H1 (cell line): ENCODE measurements at regions not wholly inside any gene's neighbourhood (a gene's known extent, or its start where the extent isn't known, plus 50 kb on each side); places are given as distances from the start of the nearest gene placed in this dataset.

Experiments used
- CTCF ChIA-PET: fragments of 300-600 bp; sonication (Branson Sonifier 250); formaldehyde crosslinking; loops from one replicate; lab custom pipeline; 2021; ENCODE audit not compliant: partially characterized antibody; lab: Charles Lee
- POLR2A ChIA-PET: fragments of 300-600 bp; sonication (Branson Sonifier 250); formaldehyde crosslinking; loops from one replicate; lab custom pipeline; 2021; ENCODE audit warnings: inconsistent platforms; ENCODE audit not compliant: partially characterized antibody; lab: Charles Lee
- DNase-seq, 2 experiments: peaks; one replicate each; pipeline versions ENCODE4 v3.0.0 to v3.0.0-alpha.2; 2010 to 2022; ENCODE audit warnings: low spot score in 2 of 2, low read depth in 1 of 2, mixed read lengths in 1 of 2
- FAIRE-seq: peaks from 2 replicates; lab custom pipeline; 2011; peaks lifted over from hg19 to GRCh38; lab: Jason Lieb, UNC
- H2AFZ ChIP-seq: 2 replicates; pipeline ENCODE4 v1.8.1; 2012; ENCODE audit warnings: low read length, inconsistent platforms
- H2AK5ac ChIP-seq: 2 replicates; pipeline ENCODE4 v1.6.1; 2013; ENCODE audit warnings: low read depth, low read length
- H2BK120ac ChIP-seq: replicated peaks from 2 replicates; pipeline ENCODE3; 2013; ENCODE audit warnings: low read depth, low read length, inconsistent platforms
- H2BK12ac ChIP-seq: 2 replicates; pipeline ENCODE4 v1.6.1; 2013; ENCODE audit warnings: low read depth, low read length
- H2BK15ac ChIP-seq: 2 replicates; pipeline ENCODE4 v1.6.1; 2013; ENCODE audit warnings: low read length
- H2BK20ac ChIP-seq: 2 replicates; pipeline ENCODE4 v1.6.1; 2013; ENCODE audit warnings: low read length
- H2BK5ac ChIP-seq: 2 replicates; pipeline ENCODE4 v1.6.1; 2013; ENCODE audit warnings: low read depth, low read length
- H3K14ac ChIP-seq: 2 replicates; pipeline ENCODE4 v1.6.1; 2013; ENCODE audit warnings: inconsistent platforms; ENCODE audit not compliant: insufficient read length
- H3K18ac ChIP-seq: 2 replicates; pipeline ENCODE4 v1.6.1; 2013; ENCODE audit warnings: low read length; ENCODE audit errors: extremely low read depth
- H3K23ac ChIP-seq: 2 replicates; pipeline ENCODE4 v1.6.1; 2013; ENCODE audit warnings: inconsistent platforms; ENCODE audit not compliant: insufficient read length
- H3K23me2 ChIP-seq: 2 replicates; pipeline ENCODE4 v1.6.1; 2013; ENCODE audit warnings: low read depth, low read length
- H3K27ac ChIP-seq: 2 replicates; pipeline ENCODE4 v1.6.1; 2011; ENCODE audit warnings: low read depth, low read length, inconsistent platforms
- H3K27me3 ChIP-seq, 4 experiments: replicated peaks in 1 of 4; 1 replicate in 1 of 4; 2 replicates in 3 of 4; pipeline versions ENCODE4 v1.6.1 to v1.8.1; 2011 to 2013; ENCODE audit warnings: low read length in 3 of 4, mild to moderate bottlenecking in 3 of 4, inconsistent platforms in 2 of 4, mixed read lengths in 2 of 4, moderate library complexity in 1 of 4; ENCODE audit not compliant: control insufficient read depth in 3 of 4, insufficient read depth in 3 of 4; ENCODE audit errors: extremely low read depth in 1 of 4
- H3K36me3 ChIP-seq, 4 experiments: 2 replicates each; pipeline versions ENCODE4 v1.6.1 to v1.8.1; 2011 to 2013; ENCODE audit warnings: mild to moderate bottlenecking in 4 of 4, low read length in 3 of 4, moderate library complexity in 2 of 4, control low read depth in 1 of 4, inconsistent platforms in 1 of 4; ENCODE audit not compliant: insufficient read depth in 4 of 4, control insufficient read depth in 2 of 4
- H3K4ac ChIP-seq: replicated peaks from 2 replicates; pipeline ENCODE3; 2013; ENCODE audit warnings: low read length, low read depth, mixed read lengths, inconsistent platforms; ENCODE audit not compliant: insufficient read length
- H3K4me1 ChIP-seq, 4 experiments: replicated peaks in 1 of 4; 1 replicate in 1 of 4; 2 replicates in 3 of 4; pipeline versions ENCODE4 v1.6.1 to v1.8.1; 2011 to 2013; ENCODE audit warnings: low read length in 3 of 4, inconsistent platforms in 2 of 4, mixed read lengths in 1 of 4; ENCODE audit not compliant: insufficient read depth in 4 of 4, control insufficient read depth in 3 of 4
- H3K4me2 ChIP-seq, 2 experiments: 2 replicates each; pipeline versions ENCODE4 v1.6.1 to v1.8.1; 2011 to 2013; ENCODE audit warnings: low read depth in 2 of 2, low read length in 2 of 2, control low read depth in 1 of 2, inconsistent platforms in 1 of 2, mild to moderate bottlenecking in 1 of 2; ENCODE audit not compliant: insufficient read depth in 1 of 2
- H3K4me3 ChIP-seq, 4 experiments: fragments of 200-600, 300-600 bp in 1 of 4; sonication (generic), shearing (Covaris generic), sonication (Bioruptor Twin) in 1 of 4; 2 replicates each; pipeline versions ENCODE4 v1.5.1 to v1.8.1; 2011 to 2016; ENCODE audit warnings: low read length in 4 of 4, low read depth in 3 of 4, control low read depth in 2 of 4, inconsistent platforms in 2 of 4, mild to moderate bottlenecking in 2 of 4, mixed read lengths in 1 of 4, moderate library complexity in 1 of 4; ENCODE audit not compliant: insufficient read depth in 2 of 4; ENCODE audit errors: extremely low read depth in 1 of 4
- H3K56ac ChIP-seq: replicated peaks from 2 replicates; pipeline ENCODE3; 2013; ENCODE audit warnings: low read depth, mild to moderate bottlenecking, mixed read lengths, low read length, inconsistent platforms; ENCODE audit not compliant: insufficient read length
- H3K79me1 ChIP-seq: 2 replicates; pipeline ENCODE4 v1.6.1; 2013; ENCODE audit warnings: low read depth, low read length, control low read depth
- H3K79me2 ChIP-seq, 2 experiments: 2 replicates each; pipeline versions ENCODE4 v1.6.1 to v1.8.1; 2012 to 2013; ENCODE audit warnings: low read length in 2 of 2, mild to moderate bottlenecking in 2 of 2, inconsistent platforms in 1 of 2; ENCODE audit not compliant: insufficient read depth in 2 of 2, control insufficient read depth in 1 of 2
- H3K9ac ChIP-seq, 4 experiments: replicated peaks in 1 of 4; 1 replicate in 1 of 4; 2 replicates in 3 of 4; pipeline versions ENCODE4 v1.6.1 to v1.8.1; 2011 to 2013; ENCODE audit warnings: low read depth in 3 of 4, low read length in 3 of 4, control low read depth in 2 of 4, mild to moderate bottlenecking in 2 of 4, moderate library complexity in 2 of 4, inconsistent platforms in 1 of 4; ENCODE audit errors: extremely low read depth in 1 of 4
- H3K9me3 ChIP-seq, 2 experiments: 2 replicates each; pipeline versions ENCODE4 v1.6.1 to v1.8.1; 2012 to 2013; ENCODE audit warnings: mild to moderate bottlenecking in 2 of 2, moderate library complexity in 2 of 2, control low read depth in 1 of 2, inconsistent platforms in 1 of 2, low read depth in 1 of 2, low read length in 1 of 2, mixed read lengths in 1 of 2; ENCODE audit not compliant: insufficient read depth in 2 of 2
- H4K20me1 ChIP-seq, 2 experiments: replicated peaks in 1 of 2; 2 replicates each; pipeline versions ENCODE3 to v1.8.1; 2011 to 2013; ENCODE audit warnings: inconsistent platforms in 2 of 2, low read length in 2 of 2, mild to moderate bottlenecking in 1 of 2; ENCODE audit not compliant: insufficient read depth in 2 of 2, control insufficient read depth in 1 of 2
- H4K5ac ChIP-seq: 2 replicates; pipeline ENCODE4 v1.6.1; 2013; ENCODE audit warnings: low read length, low read depth, mixed read lengths, inconsistent platforms; ENCODE audit not compliant: insufficient read length
- H4K8ac ChIP-seq: 2 replicates; pipeline ENCODE4 v1.8.0; 2013; ENCODE audit warnings: mild to moderate bottlenecking, moderate library complexity, low read length, inconsistent platforms; ENCODE audit not compliant: insufficient read depth; ENCODE audit errors: extremely low read depth
- H4K91ac ChIP-seq: replicated peaks from 2 replicates; pipeline ENCODE3; 2013; ENCODE audit warnings: low read length, mixed read lengths, inconsistent platforms; ENCODE audit not compliant: insufficient read length
- TAF7 ChIP-seq: optimal IDR thresholded peaks from 2 replicates; pipeline ENCODE3; 2011; ENCODE audit warnings: low read depth, mild to moderate bottlenecking, inconsistent platforms, low read length, moderate library complexity, borderline replicate concordance
- WGBS, 2 experiments: shearing (Covaris generic) in 1 of 2; methylation state at CpG; one replicate each; pipeline versions ENCODE4 v1.1.6 to v1.1.7; 2013 to 2015; ENCODE audit warnings: low lambda C conversion rate in 2 of 2, mixed read lengths in 2 of 2, inconsistent platforms in 1 of 2, low coverage in 1 of 2, missing lambda C conversion rate in 1 of 2; ENCODE audit not compliant: insufficient replicate concordance in 2 of 2, insufficient coverage in 1 of 2, insufficient read length in 1 of 2; ENCODE audit errors: extremely low coverage in 1 of 2, missing lambda C conversion rate in 1 of 2; 5-methylcytosine and 5-hydroxymethylcytosine counted together

DNA sequence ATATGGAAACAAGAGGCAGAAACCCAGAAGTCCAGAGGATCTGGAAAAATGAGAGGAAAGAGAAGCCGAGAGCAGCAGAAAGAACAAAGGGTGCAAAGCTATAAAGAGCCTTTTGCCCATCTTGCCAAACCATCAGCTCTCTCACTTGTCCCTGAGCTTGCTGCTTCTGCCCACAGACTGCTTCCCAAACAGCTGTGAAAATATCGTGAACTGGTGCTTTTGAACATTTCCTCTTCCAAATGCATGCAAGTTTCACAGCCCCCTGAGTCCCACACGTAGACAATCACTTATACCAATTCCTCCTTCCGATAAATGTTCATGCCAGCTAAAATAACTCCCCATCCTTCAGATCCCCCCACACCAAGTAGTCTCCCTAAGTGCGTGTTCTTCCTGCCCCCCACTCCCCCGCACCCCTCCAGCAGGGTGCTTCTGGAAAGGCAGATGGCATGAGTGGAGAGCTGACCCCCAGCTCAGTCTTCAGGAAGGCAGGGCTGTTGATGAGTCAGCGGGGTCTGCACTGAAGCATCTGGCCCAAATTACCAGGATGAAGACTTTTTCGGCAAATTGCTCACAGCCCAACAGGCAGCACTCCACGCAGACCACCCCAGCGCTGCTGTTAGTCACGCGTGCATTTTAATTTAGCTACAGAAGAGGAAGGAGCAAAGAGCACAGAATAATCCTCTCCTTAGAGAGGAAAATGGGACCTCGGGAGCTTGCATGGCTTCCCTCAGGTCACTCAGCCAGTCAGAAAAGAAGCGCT is 76.1 kb upstream of the KCNMA1 start:
- Histone ChIP-seq H4K5ac (no peak overlapping the region), H3K79me1 (no peaks in the 10 kb centered on the region), H3K4me3 (no peak overlapping the region), H4K8ac (no peak overlapping the region), H2BK20ac (0 out of 2 replicates have a peak overlapping the region, but pooled peaks have one; percentile 82), H3K18ac (peak overlapping the region; percentile 24; the same call in 1 of the 2 replicates), H4K91ac (no peak overlapping the region), H4K20me1 (no peaks in the 10 kb centered on the region), H3K36me3 (no peaks in the 10 kb centered on the region), H3K23ac (no peak overlapping the region), H3K4me1 (peaks cover 6 to 27% (median 20%) of the 10 kb centered on the region in 4 experiments), H2BK12ac (peak overlapping the region; percentile 72; the same call in 1 of the 2 replicates), H3K9ac (no peak overlapping the region), H3K56ac (no peak overlapping the region), H3K9me3 (no peaks in the 10 kb centered on the region), H3K79me2 (no peaks in the 10 kb centered on the region), H3K23me2 (peaks cover 6% of the 10 kb centered on the region; the same call in 1 of the 2 replicates), H3K4ac (no peak overlapping the region), H2BK15ac (no peak overlapping the region), H3K27me3 (peaks cover 0 to 11% (median 0%) of the 10 kb centered on the region in 4 experiments; a peak in 4 of 7 replicates), H3K4me2 (no peak overlapping the region), H2AK5ac (no peak overlapping the region), H2BK120ac (no peak overlapping the region)
- DNase-seq, result no peak
- POLR2A ChIA-PET, result no interaction called here
- TF ChIP-seq TAF7, result no peak
- TF ChIP-seq, all 59 proteins: peak for 0
- Histone ChIP-seq H2BK5ac (peak overlapping the region; percentile 55; the same call in 1 of the 2 replicates), H2AFZ (no peak overlapping the region), H3K14ac (no peak overlapping the region), H3K27ac (no peak overlapping the region)
- FAIRE-seq, result no peak
- CTCF ChIA-PET, result interaction anchor here (0.6 to 8.5 kb wide), 27 partner anchors 10 to 548 kb away, joined by 3 to 112 read pairs (median 4); partner anchors contain the start of gene KCNMA1
- 78% methylated on average over 13 of the region's 14 CpGs; no CpG with 5 or more reads in 1 of the 2 experiments for WGBS, 2 experiments
